MM.1S (cell line): ENCODE measurements at regions not wholly inside any gene's neighbourhood (a gene's known extent, or its start where the extent isn't known, plus 50 kb on each side); places are given as distances from the start of the nearest gene placed in this dataset.

Experiments used
- CTCF ChIP-seq: fragments of 300-600 bp; sonication (generic); IDR thresholded peaks from 2 replicates; pipeline ENCODE4 v1.5.1; 2016; ENCODE audit warnings: antibody characterized with exemption, low read length, mixed read lengths
- EZH2 ChIP-seq: fragments of 300-600 bp; sonication (generic); optimal IDR thresholded peaks from 2 replicates; pipeline ENCODE3; 2017; ENCODE audit warnings: low read depth, mild to moderate bottlenecking, antibody characterized with exemption, low read length, mixed read lengths
- EZH2phosphoT487 ChIP-seq: fragments of 300-600 bp; sonication (generic); IDR thresholded peaks from 2 replicates; pipeline ENCODE4 v1.6.1; 2018; ENCODE audit warnings: antibody characterized with exemption, low read length

GRCh38 chr12:131333621-131334440 is 377.1 kb upstream of the SFSWAP start:
- TF ChIP-seq CTCF (no peak), EZH2 (no peak), EZH2phosphoT487 (no peak)
